SK-N-SH treated with all-trans-retinoic acid at 6 μM for 48 hours (cell line): ENCODE measurements at regions not wholly inside any gene's neighbourhood (a gene's known extent, or its start where the extent isn't known, plus 50 kb on each side); places are given as distances from the start of the nearest gene placed in this dataset.

ENCODE experiments used
- BACH2 ChIP-seq: fragments of 250-450 bp; sonication (Bioruptor Pico); IDR thresholded peaks from 2 replicates; pipeline ENCODE4 v1.9.0; 2021; ENCODE audit warnings: mild to moderate bottlenecking, borderline replicate concordance
- CSDC2 ChIP-seq: fragments of 250-450 bp; sonication (Bioruptor Pico); IDR thresholded peaks from 2 replicates; pipeline ENCODE4 v1.5.0; 2020; ENCODE audit warnings: mild to moderate bottlenecking, moderate library complexity
- ESRRG ChIP-seq: fragments of 250-450 bp; sonication (Bioruptor Pico); IDR thresholded peaks from 2 replicates; pipeline ENCODE4 v1.6.1; 2021; ENCODE audit warnings: mild to moderate bottlenecking
- ZNF565 ChIP-seq: fragments of 450-650 bp; formaldehyde crosslinking; conservative IDR thresholded peaks from 2 replicates; pipeline ENCODE4 v1.5.0; 2020; ENCODE audit warnings: low read depth, mild to moderate bottlenecking, moderate library complexity
- ZNF70 ChIP-seq: fragments of 450-650 bp; formaldehyde crosslinking; IDR thresholded peaks from 2 replicates; pipeline ENCODE4 v1.5.0; 2020; ENCODE audit warnings: mild to moderate bottlenecking, moderate library complexity

GRCh38 chr13:85709072-85709471 is 90.1 kb downstream of the SLITRK6 start:
- TF ChIP-seq ZNF565 (CRISPR knock-in tag): no peak
- no peak for TF ChIP-seq CSDC2 (CRISPR knock-in tag)
- TF ChIP-seq ZNF70 (CRISPR knock-in tag): no peak
- no peak for TF ChIP-seq BACH2
- no peak for TF ChIP-seq ESRRG (CRISPR knock-in tag)
